HG03159 (cell line): ENCODE measurements at regions not wholly inside any gene's neighbourhood (a gene's known extent, or its start where the extent isn't known, plus 50 kb on each side); places are given as distances from the start of the nearest gene placed in this dataset.

Experiments used
- ATAC-seq: cut with Tn5 transposase; IDR thresholded peaks from one replicate; pipeline ENCODE4 v1.9.1; 2021; ENCODE audit warnings: mild to moderate bottlenecking, moderate library complexity; ENCODE audit not compliant: unreplicated experiment

DNA sequence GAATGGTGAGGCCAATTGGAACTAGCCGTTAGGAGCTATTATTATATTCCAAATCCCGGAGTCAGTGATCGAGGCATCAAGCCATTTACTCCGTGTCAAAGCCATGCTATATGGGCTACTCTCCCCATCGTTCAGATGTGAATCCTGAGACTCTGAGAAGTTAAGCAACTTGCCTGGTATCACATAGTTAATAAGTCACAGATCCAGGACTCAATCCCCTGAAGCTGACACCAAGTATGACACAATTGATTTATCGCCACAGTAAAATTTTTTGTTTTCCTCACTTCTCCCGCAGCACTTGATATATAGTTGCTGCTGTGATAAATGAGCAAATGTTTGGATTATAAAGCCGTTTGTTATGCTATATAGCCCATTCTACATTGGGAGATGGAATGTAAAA, 50.8 kb upstream of the TSHZ2 start:
- ATAC-seq, result no peak

DNA sequence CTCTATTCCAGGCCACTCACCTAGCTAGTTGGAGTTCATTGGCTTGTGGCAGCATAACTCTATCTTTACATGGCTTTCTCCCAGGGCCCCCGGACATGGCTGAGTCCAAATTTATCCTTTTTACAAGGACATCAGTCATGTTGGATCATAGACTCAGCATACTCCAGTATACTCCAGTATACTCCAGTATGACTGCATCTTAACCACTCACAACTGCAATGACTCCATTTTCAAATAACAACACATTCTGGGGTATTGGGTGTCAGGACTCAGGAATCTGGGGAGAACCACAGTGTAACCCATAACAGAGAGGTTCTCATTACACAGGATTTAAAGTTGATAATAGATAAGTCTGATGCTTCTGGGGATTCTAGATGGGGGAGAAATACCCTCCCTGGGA, 53.8 kb upstream of the TSHZ2 start:
- no peak for ATAC-seq

DNA sequence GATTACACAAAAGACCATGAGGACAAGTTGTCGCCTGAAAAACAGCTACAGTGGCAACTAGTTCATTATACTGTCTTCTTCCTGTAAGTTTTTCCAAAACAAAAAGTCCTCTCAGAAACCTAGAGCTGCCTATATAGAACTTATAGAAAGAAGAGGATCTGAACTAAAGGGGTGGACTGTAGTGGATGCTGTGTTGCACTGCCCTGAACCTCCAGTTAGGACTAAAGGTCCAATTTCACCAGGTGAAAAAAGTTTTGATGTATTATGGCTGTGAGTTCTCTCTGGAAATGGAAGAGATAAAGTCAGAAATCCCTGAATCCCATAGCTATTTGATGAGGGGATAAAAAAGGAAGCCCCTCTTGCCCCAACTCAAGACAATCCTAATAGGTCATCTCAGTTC, 56.6 kb upstream of the TSHZ2 start:
- no peak for ATAC-seq

DNA sequence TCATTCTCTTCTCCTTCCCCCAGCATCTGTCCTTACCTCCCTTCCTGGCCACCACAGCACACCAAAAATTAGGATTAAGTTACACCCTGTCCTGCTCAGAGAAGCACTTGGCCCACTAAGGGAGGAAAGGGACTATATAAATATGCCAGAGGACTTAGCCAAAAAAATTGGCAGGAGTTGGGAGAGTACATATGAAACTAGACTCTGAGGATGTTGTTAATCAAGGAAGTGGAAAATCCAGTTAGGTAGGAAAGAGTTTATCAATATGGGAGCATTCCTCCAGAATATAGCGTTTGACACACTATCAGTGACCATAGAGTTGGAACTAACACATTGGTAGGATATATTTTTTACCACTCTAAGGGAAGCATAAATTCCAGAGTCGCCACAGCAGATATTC, 57.3 kb upstream of the TSHZ2 start:
- ATAC-seq, result no peak

DNA sequence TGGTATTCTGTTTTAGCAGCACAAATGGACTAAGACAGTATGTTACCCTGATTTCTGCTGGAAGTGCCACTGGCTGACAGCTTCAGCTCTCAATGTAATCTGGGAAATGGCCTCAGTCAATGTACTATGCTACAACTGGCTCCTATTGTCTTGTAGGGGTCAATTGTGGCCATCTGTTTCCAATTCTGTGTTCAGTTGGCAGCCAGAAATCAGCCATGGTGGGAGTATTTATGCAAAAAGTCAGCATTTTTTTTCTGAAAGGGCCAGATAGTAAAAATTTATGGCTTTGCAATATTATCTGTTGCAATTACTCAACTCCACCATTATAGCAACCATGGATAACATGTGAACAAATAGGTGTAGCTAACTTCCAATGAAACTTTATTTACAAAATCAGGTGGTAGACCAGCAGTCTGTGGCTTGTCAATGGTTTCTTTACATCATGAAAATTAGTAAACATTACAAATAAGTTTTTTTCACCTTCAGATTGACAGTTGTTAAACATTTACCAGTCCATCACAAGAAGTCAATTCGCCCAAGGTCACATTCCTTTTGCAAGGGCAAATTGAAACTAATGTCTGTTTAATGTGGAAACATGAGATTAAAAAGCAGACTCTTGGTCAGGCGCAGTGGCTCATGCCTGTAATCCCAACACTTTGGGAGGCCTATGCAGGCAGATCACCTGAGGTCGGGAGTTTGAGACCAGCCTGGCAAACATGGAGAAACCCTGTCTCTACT, 58.3 kb upstream of the TSHZ2 start:
- no peak for ATAC-seq

DNA sequence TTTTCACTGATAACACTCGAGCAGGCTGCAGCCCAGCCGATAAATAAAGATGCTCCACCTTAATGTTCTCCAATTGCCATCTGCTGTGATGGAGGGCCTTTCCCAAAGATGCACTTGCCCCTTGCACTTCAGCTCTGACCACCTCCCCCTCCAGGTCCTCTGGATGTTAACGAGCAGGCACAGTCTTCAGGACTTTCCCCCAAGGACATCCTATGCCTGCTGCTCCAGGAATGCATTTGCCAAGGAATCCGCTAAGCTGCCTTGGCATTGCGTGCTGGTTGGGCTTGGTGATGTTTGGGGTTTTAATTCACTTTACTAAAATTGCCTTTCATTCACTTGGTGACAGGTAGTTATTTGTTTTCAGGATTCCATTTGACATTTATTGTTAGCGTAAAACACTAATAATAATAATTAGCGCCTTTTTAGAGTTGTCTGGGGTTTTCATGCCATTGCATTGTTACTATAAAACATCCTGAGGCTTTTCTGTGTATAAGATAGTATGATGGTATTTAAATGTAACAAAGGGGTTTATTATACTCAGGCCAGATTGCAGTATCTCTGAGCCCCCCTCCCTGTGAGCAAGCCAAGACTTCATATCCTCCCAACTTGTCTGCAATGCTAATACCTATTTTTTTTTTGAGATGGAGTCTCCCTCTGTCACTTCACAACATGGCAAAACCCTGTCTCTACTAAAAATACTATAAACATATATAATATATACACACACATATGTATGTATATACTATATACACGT, 66.7 kb upstream of the TSHZ2 start:
- ATAC-seq, result no peak

DNA sequence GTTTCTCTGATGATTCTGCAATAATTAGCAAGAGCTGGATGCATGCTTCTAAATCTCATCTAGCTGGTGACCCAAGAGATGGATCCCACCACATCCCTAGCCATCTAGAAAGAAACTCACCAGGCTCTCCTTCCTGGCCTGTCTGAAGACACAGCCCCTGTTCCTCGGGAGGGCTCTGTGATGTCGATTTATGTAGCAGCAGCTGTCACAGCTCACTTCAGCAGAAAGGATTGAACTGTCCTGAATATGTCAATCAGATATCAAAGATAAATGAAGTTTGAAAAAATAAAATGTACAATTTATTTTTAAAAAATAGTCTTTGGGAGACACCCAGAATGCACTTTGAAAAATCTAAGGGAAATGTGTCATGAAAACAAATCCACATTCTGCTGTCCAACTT, 67.3 kb upstream of the TSHZ2 start:
- no peak for ATAC-seq

DNA sequence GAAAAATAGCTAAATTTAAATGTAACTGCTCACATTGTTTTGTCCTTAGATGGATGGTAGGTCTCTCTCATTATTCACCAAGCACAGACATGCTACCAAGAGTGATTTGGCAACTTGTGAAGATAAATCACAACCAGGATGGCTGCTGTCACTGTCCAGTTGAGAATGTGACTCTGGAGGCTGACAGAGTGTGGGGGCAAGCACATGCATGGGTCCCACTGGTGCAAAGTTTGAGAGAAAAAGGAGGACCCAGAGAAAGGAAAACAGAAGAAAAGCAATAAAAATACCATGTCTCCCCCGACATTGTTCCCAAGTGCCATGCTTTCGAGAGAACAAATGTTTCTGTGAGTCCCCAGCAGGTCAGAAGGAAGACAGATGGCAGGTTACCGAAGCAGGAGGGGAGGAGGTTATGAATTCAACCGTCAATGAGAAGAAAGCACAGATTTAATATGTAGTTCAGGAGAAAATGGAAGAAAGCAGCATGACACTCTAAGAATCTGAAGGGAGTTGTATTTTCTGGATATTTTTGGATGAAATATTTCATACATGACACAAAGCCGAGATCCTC, 73.0 kb upstream of the TSHZ2 start:
- ATAC-seq, result no peak

DNA sequence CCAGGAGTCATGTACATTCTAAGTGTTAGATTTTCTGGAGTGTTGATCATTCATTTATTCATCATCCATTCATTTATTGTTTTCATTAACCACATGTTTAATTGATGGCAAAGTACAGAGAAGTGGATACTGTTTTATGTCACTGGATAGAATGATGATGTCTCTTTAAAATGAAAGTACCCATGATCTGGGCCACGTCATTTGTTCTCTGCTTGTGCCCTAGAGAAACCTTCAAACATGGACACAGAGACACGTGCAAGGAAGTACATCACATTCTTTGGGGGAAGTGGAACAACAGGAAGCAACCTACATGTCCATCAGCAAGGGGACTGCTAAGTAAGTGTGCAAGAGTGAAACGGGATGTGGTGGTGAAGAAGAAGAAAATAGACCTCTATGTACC, 75.8 kb upstream of the TSHZ2 start:
- ATAC-seq, result no peak

DNA sequence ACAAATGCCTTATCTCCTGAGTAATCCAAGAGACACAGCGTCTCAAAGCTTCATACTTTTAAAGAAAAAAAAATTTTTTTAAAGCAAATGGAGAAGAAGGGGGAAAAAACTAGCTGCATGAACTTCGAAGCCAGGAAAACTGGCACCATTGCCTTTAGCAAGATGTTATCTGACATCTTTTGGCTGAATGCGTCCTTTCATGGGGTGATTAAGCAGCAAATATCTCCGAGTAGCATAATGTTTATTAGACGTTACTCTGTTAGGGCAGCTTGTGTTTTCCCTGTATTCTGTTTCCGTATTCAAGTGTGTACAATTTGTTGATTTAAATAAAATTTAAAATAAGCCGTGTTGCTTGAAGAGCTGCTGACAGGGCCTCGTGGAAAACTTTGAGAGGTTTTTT, 76.5 kb upstream of the TSHZ2 start:
- no peak for ATAC-seq

DNA sequence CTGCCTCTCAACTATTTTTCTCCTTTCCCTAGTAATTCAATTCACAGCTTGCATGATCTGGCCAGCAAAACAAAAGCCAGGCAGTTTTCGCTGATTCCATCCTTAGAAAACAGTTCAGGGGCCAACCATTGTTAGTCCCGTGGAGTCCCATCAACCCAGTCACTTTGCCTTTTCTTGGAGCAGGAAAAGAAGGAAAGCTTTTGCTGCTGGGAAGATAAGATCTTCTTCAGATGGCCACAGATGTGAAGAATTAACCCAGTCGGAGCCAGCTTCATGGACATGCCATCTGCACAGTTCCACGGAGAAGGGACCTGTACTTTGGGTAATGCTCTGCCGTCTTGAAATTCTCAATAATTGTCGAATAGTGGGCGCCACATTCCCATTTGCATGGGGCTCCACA, 76.9 kb upstream of the TSHZ2 start:
- no peak for ATAC-seq

DNA sequence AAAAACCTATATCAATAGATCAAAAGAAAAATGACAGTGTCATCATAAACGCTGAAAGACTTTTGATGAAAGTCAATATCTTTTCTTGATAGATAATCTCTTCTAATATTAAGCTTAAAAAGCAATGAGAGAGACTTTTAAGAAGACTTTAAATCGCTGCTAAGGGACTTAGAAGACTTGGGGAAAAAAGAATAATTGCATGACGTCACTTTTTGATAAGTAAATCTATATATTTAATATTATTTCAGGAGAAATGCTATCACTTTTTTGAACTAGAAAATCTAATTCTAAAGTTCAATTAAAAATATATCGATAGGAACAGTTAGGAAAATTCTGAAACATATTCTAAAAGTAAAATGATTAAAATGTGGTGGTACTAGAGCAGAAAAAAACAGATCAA, 78.7 kb upstream of the TSHZ2 start:
- no peak for ATAC-seq

DNA sequence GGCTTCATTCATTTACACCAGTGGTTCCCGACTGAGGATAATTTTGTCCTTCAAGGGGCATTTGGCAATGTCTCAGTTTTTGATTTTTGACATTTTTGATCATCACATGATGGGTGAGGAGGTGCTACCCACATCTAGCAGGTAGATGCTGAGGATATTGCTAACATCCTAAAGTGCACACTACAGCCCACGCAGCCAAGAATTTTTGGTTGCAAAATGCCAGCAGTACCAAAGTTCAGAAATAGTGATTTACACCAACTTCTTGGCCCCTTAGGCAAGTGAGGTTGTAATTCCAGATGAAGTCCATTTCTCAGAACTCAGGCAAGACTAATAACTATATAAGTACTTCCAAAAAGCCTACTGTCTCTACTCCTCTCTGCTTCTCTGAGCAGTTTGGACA, 80.1 kb upstream of the TSHZ2 start:
- ATAC-seq, result no peak

DNA sequence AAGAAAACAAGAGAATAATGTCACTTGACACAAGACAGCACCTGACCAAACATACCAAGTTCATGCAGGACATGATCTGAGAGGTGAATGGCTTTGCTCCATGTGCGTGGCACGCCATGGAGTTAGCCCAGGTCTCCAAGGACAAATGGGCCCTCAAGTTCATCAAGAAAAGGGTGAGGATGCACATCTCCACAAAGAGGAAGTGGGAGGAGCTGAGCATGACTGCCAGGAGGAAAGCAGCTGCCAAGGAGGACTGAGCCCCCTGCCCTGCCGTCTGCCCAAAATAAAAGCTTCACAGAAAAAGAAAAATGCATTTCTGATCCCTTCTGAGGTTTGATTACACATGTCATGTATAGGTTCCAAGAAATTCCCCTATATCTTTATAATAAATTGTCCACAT, 82.0 kb upstream of the TSHZ2 start:
- no peak for ATAC-seq

DNA sequence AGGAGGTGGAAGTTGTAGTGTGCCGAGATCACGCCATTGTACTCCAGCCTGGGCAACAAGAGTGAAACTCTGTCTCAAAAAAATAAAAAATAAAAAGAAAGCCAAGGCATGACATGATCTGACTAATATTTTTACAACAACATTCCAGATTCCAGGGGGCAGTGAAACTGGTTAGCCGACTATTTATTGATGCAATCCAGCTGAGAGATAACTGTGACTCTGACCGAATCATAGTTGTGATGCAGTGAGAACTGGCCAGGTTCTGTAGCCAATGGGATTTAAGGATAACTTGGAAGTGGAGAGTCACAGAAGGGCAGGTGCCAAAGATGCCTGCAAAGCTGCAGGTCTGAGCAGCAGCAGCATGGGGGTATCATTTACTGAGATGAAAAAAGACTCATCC, 82.9 kb upstream of the TSHZ2 start:
- no peak for ATAC-seq

DNA sequence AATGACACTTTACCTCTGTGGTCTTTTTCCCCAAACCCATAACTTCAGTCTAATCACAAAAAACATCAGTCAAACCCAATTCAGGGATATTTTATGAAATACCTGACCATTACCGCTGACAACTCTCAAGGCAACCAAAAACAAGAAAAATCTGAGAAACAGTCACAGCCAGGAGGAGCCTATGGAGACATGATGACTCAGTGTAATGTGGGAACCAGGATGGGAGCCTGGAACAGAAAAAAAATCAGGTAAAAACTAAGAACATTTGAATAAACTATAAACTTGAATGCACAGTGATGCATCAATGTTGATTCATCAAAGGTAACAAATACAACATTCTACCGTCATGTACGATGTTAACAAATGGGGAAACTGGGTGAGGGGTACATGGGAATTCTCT, 84.1 kb upstream of the TSHZ2 start:
- no peak for ATAC-seq

DNA sequence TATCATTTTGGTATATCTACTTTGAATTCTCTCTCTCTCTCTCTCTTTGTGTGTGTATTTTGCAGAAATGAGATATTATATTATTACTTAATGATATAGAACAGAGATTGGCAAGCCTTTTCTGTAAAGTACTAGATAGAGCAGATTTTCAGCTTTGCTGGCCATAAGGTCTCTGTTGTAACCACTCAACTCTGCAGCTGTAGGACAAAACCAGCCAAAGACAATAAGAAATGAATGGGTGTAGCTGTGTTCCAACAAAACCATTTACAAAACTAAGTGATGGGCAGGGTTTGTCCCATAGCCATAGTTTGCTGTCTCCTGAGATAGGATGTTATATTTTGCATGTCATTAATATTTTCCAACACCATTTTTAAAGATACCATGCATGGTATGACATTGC, 91.2 kb upstream of the TSHZ2 start:
- ATAC-seq, result no peak

DNA sequence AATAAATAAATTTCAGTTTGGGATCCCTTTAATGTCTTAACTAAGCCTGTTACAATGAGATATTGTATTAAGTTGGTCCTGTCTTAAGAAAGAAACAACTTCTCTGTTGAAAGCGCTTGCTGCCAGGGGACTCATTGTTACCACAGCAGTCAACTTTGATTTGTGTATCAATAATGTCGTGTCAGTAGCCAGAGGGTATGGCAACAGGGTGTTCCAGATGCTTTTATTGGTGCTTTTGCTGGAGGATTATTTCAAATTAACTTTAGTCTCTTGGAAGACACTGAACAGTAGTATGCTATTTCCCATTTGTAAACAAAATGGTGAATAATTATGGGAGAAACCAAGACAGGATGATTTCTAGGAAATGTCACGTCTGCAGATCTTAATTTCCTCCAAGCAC, 91.9 kb upstream of the TSHZ2 start:
- no peak for ATAC-seq

DNA sequence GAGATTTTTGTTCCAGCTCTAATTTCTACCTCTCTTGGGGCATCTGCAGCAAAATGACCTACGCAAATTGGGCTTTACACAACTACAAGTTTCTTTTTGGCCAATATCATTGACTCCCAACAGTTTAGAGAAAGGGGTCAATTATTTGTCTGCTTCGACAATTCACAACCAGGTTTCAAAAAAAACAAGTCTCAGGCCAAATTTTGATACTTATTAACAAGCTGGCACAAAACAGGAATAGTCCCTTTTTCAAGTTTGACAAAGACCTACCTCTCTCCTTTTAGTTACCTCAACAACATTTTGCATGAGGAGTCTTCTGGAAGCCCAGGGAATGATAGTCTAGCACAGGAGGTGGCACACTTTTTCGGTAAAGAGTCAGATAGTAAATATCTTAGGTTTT, 97.9 kb upstream of the TSHZ2 start:
- ATAC-seq, result no peak

DNA sequence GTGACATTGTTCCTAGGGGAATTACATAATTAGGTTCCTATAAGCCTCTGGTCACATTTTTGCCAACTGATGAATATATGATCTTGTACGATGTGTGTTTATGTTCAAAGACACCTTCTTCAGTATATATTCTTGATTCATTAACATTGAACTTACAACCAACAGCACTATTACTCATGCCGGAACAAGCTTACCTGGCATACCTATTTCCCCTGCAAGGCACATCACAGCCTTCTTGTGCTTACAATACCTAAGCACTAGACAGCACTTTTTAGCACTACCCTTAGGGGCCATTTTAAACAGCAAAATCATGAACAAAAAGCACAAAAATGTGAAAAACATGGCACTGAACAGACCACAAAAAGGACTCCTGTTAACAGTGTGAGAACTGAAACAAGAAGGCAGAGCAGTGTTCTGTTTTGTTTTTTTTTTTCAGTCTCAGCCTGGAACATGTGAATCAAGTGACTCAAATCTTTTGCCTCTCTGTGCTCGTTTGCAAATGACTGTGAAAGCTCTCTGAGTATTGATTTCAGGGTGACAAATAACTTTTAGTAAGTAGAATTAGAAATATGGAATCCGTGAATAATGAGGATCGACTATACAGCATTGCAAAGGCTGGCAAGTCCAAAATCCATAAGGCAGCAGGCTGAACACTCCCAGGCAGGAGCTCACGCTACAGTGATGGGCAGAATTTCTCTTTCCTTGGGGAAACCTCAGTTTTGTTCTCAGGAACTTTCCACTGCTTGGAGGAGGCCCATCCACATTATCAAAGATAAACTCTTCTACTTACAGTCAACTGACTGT, 102.3 kb upstream of the TSHZ2 start:
- ATAC-seq, result no peak

DNA sequence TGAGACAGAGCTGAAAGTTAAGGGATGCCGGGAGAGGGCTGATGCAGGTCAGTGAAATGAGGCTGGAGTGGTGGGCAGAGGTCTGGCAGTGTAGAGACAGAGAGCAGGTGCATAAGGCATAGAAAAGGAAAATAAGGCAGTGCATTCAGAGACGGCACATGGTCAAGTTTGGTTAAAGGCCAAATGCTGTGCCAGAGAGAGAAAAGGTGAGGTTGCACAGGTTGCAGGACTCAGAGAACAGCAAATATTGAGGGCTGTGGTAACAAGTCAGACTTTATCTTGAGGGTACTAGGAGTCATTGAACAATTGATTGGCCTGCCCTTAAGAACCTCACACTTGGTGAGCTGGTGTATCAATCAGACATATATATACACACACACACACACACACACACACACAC, 102.9 kb upstream of the TSHZ2 start:
- no peak for ATAC-seq

DNA sequence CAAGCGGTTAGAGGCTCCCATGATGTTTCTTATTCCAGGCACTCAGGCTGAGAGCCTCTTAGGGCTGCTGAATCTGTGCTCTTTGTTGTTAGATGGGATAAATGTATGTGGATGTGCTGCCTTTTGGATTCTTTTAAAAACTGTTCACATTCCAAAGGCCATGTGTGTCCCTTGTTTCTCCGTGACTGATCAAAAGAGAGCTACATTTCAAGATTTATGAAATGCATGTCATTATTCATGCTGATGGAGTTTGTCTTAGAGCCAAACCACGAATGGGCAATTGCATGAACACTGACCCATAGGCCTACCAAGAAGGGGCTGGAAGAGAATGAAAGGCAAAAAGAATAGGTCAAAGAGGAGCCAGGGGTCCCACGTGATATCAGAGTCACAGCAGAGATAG, 104.9 kb upstream of the TSHZ2 start:
- ATAC-seq, result no peak
